NCI-H2029 treated with DMSO at 0.1 percent for 48 hours (cell line): ENCODE measurements at regions not wholly inside any gene's neighbourhood (a gene's known extent, or its start where the extent isn't known, plus 50 kb on each side); places are given as distances from the start of the nearest gene placed in this dataset.

ENCODE experiments used
- DNase-seq: peaks from one replicate; lab custom pipeline; 2025; lab: John Stamatoyannopoulos, UW

DNA sequence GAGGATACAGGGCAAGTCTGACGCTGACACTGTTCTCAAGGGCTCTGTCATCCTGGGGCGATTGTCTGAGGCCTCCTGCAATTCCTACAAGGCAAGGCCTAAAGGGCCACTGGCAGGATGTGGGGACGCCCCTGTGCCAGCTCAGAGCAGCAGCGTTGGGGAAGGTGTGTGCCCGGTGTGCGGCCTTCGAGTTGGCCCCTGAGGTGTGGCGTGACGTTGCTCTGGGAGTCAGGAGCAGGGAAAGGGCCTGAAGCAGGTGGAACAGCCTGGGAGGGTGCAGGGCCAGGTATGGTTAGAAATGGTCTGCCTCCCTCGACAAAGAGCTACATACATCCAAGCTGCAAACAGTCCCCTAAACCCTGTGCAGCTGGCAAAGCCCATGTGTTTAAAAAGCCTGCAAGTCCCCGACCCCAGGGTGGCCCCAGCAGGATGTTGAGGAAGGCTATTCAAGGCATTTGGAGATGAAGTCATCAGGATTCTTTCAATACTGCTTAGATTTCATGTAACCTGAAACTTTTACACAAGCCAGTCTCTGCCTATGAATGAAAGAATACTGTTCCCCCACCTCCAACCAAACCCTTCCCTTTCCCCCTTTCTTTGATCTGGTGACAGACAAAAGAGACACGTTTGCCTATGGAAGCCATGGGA lies 142.5 kb upstream of the TNS3 start:
- DNase-seq, result no peak

DNA sequence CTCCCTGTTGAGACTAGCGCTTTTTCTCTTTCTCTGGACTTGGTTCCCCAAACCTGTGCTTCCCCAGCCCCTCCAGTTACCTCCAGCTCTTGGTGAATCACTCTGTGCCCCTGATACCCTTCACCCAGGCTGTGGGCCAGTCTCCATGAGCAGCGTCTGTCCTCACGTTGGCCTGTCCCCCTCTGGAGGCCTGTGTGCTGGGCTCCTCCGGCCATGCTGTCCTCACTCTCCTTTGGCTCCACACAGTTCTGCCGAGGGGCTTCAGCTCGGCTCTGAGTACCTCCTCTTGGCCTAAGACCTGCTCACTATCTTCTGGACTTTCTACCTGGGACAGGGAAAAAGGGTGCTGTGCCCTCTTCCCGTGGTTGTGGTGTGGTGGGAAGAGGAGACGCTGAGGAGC lies 140.2 kb upstream of the TNS3 start:
- DNase-seq, result no peak

DNA sequence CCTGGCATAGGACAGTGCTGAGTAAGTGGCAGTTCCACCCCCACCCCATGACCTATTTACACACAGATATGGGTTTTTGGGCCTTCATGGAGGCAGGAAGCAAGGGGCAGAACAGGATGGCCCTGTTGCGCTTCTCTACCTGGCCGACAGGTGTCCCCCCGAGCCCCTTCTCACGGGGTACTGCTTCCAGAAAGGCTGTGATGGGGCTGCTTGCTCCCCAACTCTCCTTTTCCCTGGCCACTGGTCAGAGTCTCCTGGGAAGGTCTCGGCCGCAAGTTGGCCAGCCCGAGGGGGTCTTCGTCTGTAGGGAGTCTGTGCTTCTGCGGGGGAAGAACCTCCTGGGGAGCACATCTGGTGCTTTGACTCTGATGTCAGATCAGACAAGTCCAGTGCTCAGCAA lies 139.8 kb upstream of the TNS3 start:
- no peak for DNase-seq

GRCh38 chr7:47720907-47721244 lies 139.0 kb upstream of the TNS3 start:
- no peak for DNase-seq

DNA sequence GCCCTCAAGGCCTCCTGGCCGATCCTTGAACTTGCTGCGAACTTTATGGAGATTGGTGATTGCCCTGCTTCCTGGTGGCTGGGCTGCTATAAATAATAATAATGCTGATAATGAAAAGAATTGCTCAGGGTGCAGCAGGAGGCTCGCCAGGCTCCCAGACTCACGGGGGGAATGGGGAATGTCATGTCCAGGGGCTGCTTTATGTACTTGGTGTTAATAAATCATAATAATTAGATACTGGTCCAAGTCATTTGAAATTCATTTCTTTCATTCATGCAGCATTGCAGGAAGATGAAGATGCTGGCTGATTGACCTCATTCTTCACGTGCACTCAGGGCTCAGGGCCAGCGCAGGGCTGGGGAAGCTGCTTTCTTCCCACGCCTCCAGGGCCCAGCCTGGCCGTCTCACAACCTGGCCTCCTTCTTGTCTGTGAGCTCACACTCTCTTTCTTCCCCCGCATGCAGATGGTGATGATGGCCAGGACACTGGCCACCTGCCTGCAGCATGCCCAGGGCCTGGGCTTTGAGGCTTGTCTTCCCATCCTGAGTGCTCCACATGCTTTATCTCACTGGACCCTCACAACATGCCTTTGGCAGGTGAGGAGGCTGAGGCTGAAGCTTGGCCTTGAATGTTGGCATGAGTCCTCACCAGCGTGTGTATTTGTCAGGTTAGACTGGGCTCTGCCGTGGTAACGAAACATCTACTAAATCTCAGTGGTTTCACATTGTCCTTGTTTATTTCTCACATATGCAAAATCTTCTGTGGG lies 138.4 kb upstream of the TNS3 start:
- no peak for DNase-seq

DNA sequence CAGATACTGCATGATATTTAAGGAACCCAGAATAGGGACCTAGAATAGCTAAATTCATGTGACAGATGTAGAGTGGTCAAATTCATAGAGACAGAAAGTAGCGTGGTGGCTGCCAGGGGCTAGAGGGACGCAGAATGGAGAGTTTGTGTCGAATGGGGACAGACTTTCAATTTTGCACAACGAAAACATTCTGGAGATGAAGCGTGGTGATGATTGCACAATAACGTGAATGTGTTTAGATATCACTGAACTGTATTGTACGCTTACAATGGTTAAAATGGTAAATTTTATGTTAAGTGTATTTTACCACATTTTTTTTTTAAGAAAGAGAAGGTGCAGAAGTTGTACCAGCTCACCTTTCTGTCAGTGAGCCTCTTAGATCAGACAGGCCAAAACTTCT lies 137.8 kb upstream of the TNS3 start:
- DNase-seq, result no peak

DNA sequence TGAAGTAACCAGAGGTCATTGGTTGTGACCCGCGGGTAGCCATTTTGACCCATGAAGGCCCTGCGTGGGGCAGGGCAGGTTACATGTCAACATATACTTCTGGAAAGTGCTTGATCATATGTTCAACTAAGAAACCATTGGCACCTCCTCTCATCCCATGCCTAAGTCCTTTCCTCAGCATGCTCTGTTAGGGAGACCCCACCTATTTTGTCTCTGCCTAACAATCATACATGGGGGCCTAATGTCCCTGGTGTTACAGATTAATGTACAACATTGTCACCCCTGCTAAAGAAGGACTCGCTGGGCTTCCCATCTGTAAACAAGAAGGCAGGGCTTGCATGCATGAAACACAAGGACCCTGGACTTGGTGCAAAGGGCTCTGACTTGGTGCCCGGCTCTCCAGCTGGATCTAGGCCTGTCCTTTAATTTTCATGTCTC lies 133.7 kb upstream of the TNS3 start:
- no peak for DNase-seq

DNA sequence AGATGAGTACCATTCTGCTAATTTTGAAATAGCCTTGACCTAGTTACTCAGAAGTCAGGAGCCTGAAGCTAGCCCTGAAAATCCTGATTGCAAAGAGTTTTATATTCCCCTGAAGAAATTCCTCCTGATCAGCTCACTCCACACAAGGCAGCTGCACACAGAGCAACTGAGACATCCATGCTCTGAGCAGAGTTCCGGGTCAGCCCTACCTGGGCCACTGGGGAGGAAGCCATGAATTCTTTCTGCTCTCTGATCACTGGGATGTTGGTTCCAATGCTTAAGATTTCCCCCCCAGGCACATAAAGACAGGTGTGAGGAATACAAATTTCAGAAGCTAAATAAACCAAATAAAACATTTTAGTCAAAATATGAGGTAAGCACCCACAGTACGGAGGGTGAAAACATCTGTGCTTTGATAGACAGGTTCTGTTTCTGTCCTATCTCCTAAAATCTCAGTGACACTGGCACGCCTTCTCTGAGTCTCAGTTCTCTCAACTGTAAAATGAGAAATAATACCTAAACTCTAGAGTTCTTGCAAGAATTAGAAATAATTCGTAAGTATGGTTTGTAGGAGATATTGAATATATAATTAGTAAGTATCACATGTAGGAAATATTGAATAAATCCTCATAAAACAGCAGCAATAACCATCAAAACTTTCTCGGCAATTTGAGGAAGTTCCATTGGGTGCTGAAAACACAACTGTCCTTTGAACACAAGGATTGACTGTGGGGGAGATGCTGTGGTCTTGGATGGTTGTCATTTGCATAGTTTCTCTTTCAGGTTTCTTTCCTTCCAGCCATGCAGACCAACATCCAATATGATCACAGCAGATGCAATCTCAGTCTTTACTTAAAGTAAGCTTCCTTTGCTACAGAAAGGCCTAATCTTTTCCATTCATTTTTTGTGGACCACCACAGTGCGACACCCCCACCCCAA lies 133.0 kb upstream of the TNS3 start:
- DNase-seq, result no peak

DNA sequence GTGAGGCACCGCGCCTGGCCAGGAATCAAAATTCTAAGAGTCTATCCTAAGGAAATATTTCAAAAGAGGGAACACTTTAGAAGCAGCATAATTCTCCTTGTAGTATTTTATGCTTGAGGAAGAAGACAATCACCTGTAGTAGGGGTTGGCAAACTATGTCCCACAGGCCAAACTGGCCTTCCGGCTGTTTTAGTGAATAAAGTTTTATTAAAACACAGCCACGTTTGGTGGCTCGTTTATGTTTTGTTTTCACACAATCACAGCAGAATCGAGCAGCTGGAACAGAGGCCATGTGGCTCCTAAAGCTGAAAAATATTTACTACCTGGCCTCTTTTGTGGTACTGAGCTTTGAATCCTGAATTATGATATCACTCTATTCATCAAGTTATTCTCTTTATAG lies 131.7 kb upstream of the TNS3 start:
- no peak for DNase-seq

DNA sequence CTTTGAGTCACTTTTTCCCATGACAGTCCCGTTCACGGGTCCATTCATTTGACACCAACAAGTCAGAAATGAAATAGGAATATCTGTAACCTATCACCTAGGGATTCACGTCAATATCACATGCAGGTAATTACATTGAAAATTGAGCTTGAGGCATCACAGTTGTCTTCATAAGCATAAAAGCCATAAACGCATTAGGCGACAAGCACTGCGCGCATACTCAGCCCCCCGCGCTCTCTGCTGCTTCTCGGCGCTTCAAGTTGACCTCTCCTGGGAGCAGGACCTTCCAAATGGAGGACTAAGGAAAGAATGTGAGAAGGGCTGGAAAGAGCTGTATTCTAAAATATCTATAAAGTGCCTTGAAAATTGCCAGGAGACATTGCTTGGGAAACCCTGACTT lies 130.5 kb upstream of the TNS3 start:
- no peak for DNase-seq

- no peak for DNase-seq
Observed at GRCh38 chr7:47711776-47712175, 129.9 kb upstream of the TNS3 start.

- no peak for DNase-seq
Observed at GRCh38 chr7:47710201-47710935, 128.5 kb upstream of the TNS3 start.

DNA sequence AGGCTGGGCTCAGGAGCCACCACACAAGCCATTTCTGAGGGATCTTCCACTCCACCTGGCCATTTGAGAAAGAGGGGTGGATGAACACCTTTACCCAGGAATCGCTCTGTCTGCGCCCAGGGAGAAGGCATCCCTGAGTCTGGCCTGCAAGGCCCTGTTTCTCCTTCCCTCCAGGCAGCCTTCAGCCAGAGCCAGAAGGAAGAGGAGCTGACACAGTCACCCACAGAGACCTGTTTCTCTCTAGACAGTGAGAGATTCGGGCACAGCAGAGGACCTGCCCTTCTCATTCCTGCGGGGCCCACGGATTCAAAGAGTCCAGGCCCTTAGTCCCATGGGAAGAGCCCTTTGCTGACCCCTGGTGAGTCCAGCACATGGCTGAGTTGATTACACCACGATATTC lies 127.5 kb upstream of the TNS3 start:
- DNase-seq, result no peak

- no peak for DNase-seq
Observed at GRCh38 chr7:47709051-47709450, 127.1 kb upstream of the TNS3 start.

- DNase-seq, result no peak
Observed at GRCh38 chr7:47707583-47707982, 125.7 kb upstream of the TNS3 start.

DNA sequence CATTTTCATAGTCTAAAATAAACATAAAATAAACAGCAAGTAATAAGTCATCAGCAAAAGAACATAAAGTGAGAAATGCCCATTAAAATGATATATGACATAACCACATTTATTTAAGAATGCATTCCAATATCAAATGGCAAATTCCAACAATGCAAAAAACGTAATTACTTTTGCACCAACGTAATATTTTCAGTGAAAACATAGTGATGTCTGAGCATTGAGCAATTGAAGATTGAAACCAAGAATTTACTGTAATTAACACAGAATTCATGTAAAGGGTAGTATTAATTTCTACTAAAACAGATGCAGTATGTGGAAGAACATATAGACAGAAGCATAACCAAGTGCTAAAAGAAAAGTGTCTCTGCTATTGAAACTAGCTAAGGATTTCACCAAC lies 123.0 kb upstream of the TNS3 start:
- no peak for DNase-seq

DNA sequence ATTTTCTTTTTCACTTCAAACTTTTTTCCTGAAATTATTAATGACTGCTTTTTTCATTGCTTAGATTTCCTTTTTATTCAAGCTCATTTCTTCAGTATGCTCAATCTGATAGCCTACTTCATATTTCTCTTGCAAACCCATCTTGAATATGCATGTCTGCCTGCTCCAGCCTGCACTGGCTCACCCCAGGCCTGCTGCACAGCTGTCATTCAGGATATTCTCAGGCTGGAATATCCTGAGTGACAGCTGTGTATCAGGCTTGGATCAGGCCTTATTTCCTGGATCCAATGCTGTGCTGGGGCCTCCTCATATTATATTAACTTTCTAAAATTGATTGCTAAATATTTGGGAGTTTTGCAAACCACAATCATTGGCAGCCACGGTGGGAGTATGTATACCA lies 120.2 kb upstream of the TNS3 start:
- DNase-seq, result no peak

DNA sequence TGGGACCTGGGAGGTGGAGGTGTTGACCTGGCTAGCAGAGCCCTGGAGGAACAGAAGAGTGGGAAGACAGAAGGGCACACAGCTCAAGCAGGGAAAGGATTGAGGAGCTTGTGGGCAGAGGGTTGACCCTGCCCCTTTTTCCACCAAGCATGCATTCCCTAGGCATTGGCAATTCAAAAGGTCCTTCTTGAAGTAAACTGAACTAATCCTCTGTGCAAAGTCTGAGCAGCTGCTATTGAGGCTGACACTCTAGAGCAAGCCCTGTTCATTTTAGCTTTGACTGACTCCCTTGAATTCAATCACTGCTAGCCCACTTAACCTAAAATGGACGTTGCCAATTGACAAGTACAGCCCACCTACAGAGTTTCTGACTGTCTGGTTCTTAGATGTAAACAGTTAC lies 116.5 kb upstream of the TNS3 start:
- no peak for DNase-seq

- no peak for DNase-seq
Observed at GRCh38 chr7:47697543-47697942, 115.6 kb upstream of the TNS3 start.

- DNase-seq, result no peak
Observed at GRCh38 chr7:47696152-47696710, 114.3 kb upstream of the TNS3 start.

- DNase-seq, result no peak
Observed at GRCh38 chr7:47693216-47693615, 111.3 kb upstream of the TNS3 start.

DNA sequence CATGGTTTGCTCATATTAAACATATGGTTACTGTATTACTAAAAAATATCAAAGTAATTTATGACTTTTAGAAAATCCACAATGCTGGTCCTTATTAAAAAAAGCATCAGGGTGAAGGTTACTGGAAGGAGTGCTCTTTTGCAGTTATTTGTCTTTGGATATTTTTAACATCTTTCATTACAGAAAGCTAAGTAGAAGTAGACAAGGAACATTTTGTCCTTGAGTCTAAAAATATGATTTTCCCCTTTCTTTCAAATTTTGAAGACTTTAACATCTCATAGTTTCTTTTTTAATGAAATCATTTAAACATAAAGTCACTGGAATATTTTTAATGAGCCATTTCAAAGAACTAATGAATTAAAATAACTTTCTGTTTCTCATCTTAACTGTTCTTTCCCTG lies 110.1 kb upstream of the TNS3 start:
- DNase-seq, result no peak
